HuH-7 (cell line): ENCODE measurements at regions not wholly inside any gene's neighbourhood (a gene's known extent, or its start where the extent isn't known, plus 50 kb on each side); places are given as distances from the start of the nearest gene placed in this dataset.

Experiments
- DNase-seq: peaks from one replicate; pipeline ENCODE4 v3.0.0; 2011; ENCODE audit warnings: low spot score

DNA sequence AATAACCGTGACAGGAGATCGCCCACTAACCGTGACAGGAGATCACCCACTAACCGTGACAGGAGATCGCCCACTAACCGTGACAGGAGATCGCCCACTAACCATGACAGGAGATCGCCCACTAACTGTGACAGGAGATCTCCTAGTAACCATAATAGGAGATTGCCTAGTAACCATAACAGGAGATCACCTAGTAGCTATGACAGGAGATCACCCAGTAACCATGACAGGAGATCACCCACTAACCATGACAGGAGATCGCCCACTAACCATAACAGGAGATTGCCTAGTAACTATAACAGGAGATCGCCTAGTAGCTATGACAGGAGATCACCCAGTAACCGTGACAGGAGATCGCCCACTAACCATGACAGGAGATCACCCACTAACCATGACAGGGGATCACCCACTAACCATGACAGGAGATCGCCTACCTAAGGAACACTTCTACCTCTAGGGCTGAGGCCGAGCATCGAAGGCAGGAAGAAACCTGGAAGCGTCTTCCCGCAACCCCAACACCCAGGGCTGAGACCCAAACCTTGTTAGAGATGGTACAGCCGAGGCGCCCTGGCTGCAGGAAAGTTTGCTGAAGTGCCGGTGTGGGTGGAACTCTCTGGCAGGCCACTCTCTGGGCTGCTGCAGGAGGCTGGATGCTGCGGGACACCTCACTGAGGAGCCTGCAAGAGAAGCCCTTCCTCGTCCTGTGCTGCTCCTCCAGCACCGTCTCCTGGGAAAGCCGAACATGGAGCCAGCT, 67.5 kb upstream of the THY1 start:
- no peak for DNase-seq

DNA sequence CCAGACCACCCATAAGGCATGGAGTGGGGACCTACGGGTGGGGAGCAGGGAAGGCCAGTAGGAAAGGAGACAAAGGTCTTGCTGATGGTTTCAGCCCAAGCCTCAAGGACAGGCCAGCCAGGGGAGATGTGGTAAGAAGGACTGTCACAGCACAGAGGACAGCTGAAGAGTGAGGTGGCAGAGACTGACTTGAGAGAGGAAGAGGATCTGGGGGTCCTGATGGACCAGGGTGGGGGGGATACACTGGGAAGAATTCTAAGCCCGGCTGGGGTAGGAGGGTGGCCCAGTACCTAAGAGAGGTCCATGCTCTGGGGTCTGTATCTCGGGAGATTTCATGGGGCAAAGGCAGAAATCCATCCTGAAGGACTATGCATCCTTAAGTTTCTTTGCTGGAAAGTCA, 66.1 kb upstream of the THY1 start:
- DNase-seq, result no peak

DNA sequence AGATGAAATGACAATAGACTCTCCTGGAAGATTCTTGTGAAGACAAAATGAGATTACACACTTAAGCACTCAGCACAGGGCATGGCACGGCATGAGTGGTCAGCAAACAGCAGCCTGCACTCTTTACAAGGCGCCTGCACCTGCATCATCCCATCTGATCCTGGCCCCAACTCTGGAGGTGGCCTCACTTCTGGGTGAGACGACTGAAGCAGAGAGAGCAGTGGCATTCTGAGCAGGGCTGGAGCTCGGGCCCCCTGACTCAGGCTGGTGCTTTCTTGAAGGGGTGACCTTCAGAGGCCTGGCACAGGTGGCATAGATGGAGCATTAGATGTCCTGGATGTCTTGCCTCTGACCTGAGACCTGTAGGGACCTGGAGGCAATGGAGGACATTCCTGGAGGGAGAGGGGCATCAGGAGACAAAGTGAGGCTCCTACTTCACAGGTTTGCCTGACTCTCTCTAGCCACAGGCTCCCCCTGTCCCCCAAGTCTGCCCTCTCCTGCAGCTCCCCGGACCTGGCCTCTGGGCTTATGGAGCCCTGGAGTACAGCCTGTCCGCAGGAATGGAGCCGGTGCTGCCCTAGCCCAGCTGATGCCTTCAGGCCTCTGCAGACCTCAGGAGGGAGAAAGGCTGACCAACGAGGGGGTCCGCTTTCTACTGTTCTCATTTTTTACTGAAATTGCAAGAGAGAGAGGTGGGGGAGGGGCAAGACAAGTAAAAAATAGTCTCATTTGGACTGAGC, 65.5 kb upstream of the THY1 start:
- DNase-seq, result no peak

DNA sequence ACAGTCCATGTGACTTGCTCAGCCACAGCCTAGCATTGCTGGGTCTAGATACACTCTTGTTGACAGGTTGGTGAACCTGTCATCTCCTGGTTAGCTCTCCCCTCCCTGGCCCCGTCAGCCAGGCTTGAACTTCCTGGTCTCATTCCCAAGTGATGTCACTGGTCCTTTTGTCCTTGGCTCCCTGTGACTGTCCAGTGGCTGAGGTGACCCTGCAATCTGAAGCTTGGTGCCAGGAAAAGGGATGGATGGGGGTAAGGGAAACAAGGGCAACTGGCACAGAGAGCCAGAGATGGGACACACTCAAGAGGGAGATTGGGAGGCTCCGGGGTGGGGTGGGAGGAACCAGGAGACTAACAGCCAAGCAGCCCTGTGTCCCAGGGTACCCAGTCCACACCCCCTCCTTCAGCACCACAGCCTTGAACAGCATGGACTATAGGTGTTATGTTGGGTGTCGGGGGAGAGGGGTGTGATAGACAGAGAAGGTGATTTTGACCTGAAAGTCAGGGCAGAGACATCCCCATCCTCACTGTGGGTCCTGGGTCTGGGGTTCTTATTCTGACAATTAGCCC, 63.8 kb upstream of the THY1 start:
- DNase-seq, result no peak

DNA sequence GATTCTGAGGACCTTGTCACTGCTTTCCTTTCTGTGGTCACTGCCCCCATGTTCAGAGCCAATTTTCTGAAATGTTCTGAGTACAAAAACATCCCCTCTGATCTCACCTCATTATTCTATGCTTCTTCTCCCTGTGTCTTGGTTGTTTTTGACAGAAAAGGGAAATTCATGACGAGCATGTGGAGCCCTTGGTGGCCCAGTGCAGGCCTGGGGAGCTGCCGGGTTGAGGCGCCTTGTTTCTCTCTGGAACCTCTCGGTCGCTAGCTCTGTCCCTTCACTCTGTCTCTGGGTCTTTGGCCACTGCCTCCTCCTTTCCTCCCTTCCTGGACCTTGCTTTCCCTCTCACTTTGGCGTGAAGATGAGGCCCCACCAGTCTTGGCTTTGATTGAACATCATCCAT, 63.0 kb upstream of the THY1 start:
- no peak for DNase-seq

DNA sequence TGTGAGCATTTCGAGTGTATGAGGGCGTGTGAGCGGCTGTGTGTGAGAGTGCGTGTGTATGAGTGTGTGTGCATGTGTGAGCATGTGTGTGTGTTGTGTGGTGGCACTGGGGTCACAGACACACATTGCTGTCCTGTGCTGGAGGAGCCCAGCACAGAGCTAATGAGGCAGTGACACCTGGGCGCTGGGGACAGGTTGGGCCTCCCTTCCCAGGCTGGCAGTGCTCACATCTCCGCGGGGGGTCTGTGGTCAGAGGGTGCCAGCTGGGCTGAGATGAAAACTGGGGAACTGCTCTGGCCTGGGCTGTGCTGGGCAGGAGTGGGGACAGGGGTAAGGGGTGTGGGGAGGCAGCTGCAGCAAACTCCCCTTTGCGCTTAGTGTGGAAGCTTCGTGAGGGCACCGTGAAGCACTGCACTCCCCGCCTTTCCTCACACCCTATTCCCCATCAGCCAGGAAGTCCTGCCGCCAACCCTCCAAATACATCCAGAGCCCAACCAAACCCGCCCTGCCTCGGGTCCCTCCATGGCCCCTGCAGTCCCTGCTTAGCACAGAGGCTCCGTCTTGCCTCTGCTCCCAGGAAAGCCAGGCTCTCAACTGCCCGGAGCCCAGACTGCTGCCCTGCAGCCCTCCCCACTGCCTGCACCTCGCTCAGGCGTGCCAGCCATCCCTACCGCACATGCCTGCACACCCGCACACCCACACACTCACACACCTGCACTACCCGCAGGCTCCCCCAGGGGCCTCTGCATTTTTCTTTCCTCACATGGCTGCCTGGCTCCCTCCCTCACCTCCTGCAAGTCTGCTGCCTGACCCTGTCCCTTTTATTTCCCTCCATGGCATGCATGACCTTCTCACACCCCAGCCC, 62.0 kb upstream of the THY1 start:
- DNase-seq, result peak; percentile 43

DNA sequence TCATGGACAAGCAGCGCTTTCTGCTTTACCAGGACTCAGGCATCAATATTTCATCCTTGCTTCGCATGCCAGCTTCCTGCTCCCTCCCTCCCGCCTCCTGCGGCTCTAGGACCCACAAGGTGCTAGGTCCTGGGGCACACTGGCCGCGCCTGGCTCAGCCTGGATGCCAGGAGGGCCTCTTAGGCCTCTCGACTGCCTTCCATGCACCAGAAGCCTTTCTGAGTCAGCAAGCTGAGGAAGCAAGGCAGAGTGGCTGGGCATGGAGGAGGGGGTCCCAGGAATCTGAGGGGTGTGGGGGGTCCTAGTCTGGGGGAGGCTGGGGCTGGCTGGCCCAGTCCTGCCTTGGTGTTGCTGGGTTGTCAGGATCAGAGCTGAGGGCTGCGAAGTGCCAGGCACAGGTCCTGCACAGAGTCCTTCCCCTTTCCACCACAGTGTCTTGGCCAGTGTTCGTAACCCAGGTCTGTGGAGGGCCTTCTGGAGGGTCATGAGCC, 61.0 kb upstream of the THY1 start:
- no peak for DNase-seq

DNA sequence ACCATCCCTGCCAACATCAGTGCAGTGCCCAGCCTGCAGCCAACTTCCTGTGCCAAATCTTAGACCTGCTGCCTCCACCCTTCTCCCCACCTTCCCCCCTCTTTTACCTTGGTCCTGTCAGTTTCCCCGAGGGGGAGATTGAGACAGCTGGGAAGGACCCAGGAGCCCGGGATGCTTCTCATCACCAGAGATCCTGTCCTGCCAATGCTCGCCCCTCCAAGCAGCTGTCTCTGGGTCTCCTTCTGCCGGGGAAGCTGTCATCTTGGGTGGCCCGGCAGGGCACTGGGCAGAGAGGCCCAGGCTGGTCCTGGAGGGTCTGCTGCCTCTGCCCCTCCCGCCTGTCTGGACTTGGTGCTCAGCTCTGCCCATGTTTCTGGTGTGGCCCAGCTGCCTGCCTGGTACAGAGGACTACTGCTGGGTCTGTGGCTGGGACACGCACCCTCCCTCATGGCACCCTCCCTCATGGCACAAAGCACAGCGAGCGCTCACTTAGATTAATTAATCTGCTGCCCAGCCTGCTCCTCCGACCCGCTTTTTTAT, 60.4 kb upstream of the THY1 start:
- no peak for DNase-seq

DNA sequence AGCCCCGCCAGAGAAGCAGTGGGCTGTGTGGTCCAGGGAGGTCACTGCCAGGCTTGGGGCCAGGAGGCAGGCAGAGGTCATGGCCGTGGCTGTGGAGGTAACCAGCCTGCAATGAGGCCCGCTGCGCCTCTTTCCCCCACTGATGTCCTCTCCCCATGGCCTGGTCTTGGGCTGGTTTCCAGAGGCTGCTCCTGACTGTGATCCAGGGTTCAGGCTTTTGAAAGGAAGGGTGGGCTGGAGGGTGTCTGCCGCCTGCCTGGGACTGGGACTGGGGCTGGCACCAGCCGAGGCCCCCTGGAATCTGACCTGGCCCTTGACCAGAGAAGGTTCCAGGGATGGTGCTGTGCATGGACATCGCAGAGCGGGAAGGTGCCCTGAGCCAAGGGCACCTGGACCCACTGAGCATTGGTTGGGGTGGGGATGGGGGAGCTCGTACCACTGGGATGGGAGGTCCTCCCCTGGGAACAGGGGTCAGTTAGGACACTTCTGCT, 59.6 kb upstream of the THY1 start:
- DNase-seq, result no peak

DNA sequence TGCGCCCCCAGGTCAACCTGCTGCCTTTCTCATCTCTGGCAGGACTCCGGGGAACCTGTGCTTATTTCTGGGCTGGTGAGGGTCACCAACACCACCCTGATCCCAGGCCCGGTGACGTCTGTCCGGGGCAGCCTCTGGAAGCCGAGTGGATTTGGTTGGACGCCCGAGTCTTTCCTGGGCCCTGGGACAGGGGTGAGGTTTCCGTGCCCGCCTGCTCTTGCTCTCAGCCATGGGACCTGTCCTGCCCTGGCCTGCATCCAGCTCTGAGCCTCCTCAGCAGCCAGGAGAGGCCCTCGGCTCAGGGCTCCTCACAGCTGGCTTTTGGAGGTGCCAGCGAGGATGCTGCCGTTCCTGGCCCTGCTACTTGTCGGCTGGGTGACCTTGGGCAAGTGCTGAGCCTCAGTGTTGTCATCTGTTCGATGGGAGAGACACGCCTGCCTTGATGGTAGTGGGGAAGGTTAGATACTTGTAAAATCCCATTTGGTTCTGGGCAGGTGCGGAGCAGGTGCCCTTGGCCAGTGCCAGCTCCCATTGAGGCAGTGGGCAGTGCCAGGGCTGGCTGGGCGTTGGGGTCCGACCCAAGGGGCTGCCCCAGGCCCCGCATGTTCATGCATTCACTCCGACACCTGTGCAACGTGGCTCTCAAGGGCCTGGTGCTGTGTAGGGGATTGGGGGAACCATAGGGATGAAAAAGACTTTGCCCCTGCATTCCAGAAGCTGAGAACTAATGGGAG, 58.9 kb upstream of the THY1 start:
- no peak for DNase-seq

DNA sequence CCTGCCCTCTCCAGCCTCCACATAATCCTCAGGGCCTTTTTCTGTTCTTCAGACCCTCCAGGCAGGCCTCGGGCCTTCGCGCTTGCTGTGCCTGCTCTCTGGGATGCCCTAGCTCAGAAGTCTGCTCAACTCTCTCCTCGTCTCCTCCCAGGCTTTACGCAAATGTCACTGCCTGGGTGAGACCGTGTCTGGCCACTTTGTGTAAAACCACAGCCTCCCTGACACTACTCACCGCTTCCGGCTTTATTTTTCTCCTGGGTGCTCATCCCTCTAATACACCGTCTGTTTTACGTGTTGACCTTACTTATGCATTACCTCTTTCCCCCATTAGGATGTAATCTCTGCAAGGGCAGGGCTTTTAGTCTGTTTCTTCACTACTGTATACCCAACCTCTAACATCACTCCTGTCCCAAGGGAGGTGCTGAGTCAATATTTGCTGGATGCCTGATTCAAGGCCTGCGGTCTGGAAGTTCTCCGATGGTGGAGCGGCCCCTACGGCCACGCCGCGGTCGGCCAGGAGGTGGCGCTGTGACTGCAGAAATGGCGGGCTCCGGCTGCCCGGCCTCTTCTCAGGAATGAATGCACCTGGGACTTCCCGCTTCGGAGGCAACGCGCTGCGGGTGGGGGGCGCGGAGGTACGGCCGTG, 58.2 kb upstream of the THY1 start:
- DNase-seq, result peak; percentile 97

DNA sequence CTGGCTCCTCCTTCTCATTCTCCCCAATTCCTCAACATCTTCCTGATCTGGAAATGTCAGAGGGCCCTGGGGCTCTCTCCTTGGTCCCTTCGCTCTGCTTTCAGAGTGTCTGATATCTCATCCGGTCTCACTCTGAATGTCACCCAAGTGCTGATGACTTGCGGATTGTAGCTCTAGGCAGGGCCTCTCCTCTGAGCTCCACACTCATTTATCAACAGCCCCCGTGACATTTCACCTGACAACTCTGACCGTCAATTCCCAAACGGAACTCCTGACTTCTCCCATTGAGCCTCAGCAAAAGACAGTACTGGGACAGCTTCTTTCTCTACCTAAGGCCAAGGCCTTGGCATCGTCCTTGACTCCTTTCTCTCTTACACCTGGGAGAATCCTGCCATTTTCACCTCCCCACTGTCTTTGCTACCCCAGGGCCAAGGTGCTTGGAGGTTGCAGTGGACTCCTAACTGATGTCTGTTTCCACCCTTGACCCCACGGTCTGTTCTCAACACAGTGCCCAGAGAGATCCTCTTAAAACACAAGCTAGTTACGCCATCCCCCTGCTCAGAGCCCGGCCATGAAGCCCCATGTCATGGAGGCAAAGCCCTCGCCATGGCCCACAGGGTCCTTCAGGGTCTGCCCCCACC, 57.5 kb upstream of the THY1 start:
- no peak for DNase-seq

DNA sequence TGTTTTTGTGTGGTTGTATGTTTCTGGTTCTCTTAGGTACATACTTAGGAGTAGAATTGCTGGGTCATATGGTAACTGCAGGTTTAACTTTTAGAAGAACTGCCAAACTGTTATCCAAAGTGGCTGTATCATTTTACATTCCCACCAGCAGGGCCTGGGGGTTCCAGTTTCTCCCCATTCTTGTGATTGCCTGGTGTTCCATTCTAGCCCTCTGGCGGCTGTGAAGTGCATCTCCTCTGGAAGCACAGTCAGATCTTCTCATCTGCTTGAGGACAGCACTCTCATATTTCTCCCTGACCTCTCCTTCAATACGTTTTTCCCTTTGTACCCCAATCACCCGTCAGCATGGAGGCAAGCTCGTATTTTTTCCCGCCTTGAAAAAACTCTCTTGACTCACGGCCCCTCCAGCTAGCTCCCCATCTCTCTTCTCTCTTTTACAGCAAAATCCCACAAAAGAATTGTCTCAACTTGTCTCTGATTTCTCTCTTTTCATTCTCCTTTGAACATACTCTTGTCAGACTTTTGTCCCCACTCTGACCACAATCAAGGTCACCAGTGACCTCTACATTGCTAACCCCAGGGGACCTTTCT, 56.8 kb upstream of the THY1 start:
- peak; percentile 62 for DNase-seq

DNA sequence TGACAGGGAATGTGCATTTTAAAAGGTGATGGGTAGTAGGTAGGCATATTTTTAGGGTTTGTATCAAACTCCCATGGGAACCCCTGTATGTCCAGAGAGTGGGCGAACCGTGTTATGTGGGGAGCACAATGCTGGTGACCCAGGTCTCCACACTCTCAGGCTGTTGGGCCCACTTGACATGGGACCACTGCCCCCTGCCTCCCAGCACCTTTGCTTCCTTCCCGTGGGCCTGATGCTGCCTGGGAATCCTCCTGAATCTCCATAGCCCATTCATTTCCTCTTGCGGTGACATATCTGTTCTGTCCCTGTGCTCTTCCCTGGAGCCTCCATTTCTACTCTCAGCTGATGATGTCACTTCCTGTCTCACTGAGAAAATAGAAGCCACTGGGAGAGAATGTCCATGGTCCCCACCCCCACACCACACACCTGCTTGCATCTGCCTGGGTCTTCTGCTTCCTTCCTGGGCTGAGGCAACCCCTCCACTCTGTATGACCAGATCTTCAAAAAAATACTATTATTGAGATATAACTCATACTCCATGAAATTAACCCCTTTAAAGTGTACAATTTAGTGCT, 55.8 kb upstream of the THY1 start:
- no peak for DNase-seq

DNA sequence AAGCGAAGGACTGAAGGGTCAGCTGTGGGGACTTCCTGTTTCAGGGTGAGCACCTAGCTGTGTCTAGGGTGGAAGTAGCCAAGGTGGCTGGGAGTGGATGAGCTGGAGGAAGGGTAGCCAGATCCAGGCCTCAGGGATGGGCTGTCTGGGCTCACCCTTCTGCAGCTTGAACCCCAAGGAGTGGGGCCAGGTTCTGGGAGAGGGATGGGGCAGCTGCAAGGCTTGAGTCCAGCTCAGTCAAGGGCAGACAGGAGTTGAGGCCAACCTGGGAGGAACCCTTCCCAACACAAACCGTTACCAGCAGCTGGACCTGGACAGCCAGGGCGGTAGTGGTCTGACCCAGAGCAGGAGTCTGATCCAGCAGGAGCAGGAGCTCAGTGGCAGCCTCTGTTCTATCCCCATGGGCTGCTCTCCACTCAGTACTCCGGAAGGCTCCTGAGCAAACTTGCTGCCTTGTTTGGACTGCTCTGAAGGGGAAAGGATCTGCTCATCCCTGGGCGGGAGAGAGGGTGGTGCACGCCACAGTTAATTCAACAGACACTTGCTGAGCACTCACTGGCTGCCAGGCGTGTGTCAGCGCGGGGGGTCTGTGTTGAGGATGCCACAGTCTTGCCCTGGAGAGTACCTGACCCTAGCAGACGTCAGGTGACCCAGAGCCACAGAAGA, 53.8 kb upstream of the THY1 start:
- DNase-seq, result no peak

DNA sequence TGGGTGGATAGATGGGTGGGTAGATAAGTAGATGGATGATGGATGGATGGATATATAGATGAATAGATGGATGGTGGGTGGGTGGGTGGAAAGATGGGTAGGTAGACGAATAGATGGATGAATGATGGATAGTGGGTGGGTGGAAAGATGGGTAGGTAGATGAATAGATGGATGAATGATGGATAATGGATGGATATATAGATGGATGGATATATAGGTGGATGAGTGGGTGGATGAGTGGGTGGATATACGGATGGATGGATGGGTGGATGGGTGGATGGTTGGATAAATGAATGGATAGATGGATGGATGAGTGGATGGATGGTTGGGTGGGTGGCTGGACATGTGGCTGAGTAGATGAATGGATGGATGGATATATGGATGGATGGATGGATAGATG, 53.1 kb upstream of the THY1 start:
- DNase-seq, result no peak

DNA sequence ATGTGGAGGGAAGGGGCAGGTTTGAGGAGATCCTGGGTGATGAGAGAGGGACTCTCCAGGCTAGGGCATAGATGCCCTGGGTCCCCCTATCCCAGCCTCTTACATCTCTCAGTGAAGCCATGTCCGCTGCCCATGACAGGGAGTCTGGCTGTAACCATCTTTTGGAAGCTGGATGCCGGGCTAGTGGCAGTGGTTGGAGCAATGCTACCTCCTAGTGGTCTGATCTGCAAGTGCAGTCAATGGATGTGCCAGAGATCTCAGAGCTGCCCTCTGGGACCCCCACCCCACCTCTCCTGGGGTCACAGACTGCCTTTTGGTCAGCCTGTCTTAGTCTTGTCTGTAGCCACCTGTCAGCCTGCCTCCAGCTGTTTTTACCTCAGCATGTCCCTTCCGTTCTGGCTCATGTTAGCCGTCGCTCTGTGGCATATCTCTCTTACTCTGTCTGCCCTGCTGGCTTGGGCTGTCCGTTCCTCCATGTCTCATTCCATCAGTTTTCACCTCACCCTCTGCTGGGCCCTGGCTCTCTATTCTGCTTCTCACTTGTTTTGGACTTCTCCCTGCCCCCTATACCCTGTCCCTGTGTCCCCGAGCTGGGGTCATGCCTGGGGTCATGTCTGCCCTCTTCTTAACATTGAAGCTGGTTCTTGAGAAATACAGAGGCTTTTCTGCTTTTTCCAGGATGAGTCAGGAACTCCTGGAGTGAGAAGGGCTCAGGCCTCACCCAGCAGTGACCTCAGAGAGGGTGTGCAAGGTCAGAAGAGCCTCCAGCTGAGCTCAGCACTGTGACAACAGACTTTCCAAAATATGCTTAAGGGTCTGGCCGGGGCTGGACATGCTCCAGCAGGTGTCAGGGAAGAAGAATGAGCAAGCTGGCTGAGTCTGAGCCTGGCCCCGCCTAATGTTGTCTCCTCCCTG, 52.0 kb upstream of the THY1 start:
- DNase-seq, result peak; percentile 67
